OCI-LY7 (cell line): ENCODE measurements at regions not wholly inside any gene's neighbourhood (a gene's known extent, or its start where the extent isn't known, plus 50 kb on each side); places are given as distances from the start of the nearest gene placed in this dataset.

Experiments
- EZH2phosphoT487 ChIP-seq: fragments of 200-600 bp; sonication (generic); IDR thresholded peaks from 2 replicates; pipeline ENCODE4 v1.6.1; 2018; ENCODE audit warnings: low read depth, borderline replicate concordance, mild to moderate bottlenecking, mixed run types, antibody characterized with exemption, low read length, moderate library complexity, mixed read lengths
- TF ChIP-seq, protein P1 (sequence below): fragments of 200-600 bp; sonication (generic); conservative IDR thresholded peaks from 2 replicates; pipeline ENCODE4 v1.5.1; 2014; ENCODE audit warnings: mild to moderate bottlenecking, antibody characterized with exemption, low read length, moderate library complexity, mixed read lengths

DNA sequence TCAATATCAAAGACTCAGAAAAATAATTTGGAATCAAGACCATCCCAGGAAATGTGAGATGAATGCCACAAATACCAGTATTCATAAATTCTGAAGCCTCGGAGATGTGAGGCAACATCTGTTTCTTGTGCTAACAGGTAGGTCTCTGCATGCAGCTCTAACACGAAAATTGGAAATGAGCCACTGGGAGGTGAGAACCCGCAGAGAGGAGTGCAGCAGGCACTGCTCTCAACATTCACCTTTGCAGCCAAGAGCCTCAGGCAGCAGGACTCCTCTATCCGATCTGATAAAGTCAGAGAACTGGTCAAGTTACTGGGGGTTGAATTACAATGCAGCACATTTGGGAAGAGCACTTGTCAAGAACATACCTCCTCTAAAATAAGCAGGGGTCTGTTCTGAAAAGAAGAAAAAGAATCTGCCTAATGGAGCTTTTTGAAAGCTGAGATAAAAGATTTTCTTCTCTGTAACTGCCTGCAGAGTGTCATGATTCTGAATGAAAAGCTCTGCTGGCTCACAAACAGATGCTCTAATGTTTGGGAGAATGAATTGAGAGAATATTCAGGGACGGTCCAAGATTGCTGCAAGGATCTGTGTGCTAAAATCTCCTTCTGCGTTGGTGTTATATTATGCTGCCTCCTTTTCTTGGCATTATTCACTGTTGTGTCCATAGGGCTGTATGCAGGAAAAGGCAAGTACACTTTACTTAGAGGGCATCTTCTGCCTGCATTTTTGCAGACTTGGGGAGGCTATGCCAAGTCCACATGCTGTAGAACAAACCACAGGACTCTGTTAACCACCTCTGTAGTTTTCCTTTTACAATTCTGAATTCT is 209.6 kb upstream of the KRR1 start:
- TF ChIP-seq, protein P1, sequence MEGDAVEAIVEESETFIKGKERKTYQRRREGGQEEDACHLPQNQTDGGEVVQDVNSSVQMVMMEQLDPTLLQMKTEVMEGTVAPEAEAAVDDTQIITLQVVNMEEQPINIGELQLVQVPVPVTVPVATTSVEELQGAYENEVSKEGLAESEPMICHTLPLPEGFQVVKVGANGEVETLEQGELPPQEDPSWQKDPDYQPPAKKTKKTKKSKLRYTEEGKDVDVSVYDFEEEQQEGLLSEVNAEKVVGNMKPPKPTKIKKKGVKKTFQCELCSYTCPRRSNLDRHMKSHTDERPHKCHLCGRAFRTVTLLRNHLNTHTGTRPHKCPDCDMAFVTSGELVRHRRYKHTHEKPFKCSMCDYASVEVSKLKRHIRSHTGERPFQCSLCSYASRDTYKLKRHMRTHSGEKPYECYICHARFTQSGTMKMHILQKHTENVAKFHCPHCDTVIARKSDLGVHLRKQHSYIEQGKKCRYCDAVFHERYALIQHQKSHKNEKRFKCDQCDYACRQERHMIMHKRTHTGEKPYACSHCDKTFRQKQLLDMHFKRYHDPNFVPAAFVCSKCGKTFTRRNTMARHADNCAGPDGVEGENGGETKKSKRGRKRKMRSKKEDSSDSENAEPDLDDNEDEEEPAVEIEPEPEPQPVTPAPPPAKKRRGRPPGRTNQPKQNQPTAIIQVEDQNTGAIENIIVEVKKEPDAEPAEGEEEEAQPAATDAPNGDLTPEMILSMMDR, result no peak
- no peak for TF ChIP-seq EZH2phosphoT487
